Astrocyte (in vitro differentiated cells and primary cell): ENCODE measurements at regions not wholly inside any gene's neighbourhood (a gene's known extent, or its start where the extent isn't known, plus 50 kb on each side); places are given as distances from the start of the nearest gene placed in this dataset.
"Not testable (repeated sequence)": the region's sequence is repeated elsewhere in the genome, so short reads cannot be mapped to it uniquely, and the experiment has no call there.

Source experiments
- CTCF ChIP-seq: IDR thresholded peaks from 2 replicates; pipeline ENCODE4 v1.5.1; 2011; ENCODE audit warnings: low read depth, mild to moderate bottlenecking, inconsistent platforms, low read length, moderate library complexity; ENCODE audit not compliant: insufficient read depth
- EZH2 ChIP-seq: IDR thresholded peaks from 2 replicates; pipeline ENCODE4 v1.6.1; 2012; ENCODE audit warnings: mild to moderate bottlenecking, low read length, inconsistent platforms; ENCODE audit not compliant: insufficient read depth

GRCh38 chr2:87683451-87683850, 64.4 kb upstream of the PLGLB2 start:
- not testable (repeated sequence) for TF ChIP-seq CTCF, EZH2
